ENCODE measurements at regions not wholly inside any gene's neighbourhood (a gene's known extent, or its start where the extent isn't known, plus 50 kb on each side); places are given as distances from the start of the nearest gene placed in this dataset.

DNA sequence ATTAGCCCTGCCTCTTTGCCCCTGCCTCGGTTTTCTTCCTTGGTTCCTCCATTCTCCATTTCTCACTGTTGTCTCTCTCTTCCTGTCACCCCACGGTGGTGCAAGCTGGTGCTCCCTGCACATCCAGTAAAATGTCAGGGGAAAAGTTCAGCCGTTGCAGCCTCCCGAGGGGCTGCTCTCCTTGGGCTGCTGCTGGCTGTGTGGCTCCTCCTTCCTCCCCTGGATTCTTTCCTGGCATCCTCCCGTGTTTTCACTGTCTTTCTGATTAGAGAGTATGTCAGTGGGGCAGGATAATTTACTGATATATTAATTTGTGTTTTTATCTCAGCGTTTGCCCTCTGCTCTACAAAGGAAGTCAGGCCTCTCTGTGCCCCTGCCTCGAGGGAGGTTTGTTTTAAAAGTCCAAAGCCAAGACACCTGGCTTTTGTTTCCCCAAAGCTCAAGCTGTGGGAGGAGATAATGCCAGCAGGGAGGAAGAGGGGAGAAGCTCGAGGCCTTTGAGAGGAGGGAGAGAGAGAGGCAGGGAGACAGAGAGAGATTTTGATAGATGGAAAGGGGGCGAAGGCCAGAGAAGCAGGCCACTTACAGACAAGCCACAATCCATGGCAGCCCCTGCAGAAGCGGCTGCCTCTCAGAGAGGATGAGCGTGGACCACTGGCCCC is 150.3 kb upstream of the NR2F2 start:
- no peak overlapping the region for H2AFZ ChIP-seq (ENCODE audit: low read depth, low read length)
- no peak overlapping the region for H3K4me3 ChIP-seq (ENCODE audit: low read depth in 1 of 2, low read length in 2 of 2)
- no peaks in the 10 kb centered on the region for H3K79me2 ChIP-seq (ENCODE audit: insufficient read depth, low read length)
- H3K9ac ChIP-seq (ENCODE audit: low read depth, low read length), result no peak overlapping the region
- DNase-seq (no peak), ATAC-seq (ENCODE audit: insufficient read depth, low read depth) (no peak)
- peaks cover 5% of the 10 kb centered on the region for H3K27me3 ChIP-seq (ENCODE audit: insufficient read depth, low read length, poor library complexity)
- no peaks in the 10 kb centered on the region for H4K20me1 ChIP-seq (ENCODE audit: insufficient read depth, low read length)
- no peaks in the 10 kb centered on the region for H3K4me1 ChIP-seq (ENCODE audit: insufficient read depth, low read length)
- H3K27ac ChIP-seq (ENCODE audit: low read length), result no peak overlapping the region
- no peaks in the 10 kb centered on the region for H3K36me3 ChIP-seq (ENCODE audit: insufficient read depth, low read length)
- no peak overlapping the region for H3K4me2 ChIP-seq (ENCODE audit: insufficient read depth, low read length)
- TF ChIP-seq CTCF (IDR thresholded peaks at IDR 0.05; ENCODE audit: borderline replicate concordance, extremely low read depth, low read length, poor library complexity, severe bottlenecking) (no peak), EZH2 (IDR thresholded peaks at IDR 0.05; ENCODE audit: borderline replicate concordance, low read depth, low read length, severe bottlenecking) (no peak)
- no peaks in the 10 kb centered on the region for H3K9me3 ChIP-seq (ENCODE audit: insufficient read depth, low read length, severe bottlenecking)

DNA sequence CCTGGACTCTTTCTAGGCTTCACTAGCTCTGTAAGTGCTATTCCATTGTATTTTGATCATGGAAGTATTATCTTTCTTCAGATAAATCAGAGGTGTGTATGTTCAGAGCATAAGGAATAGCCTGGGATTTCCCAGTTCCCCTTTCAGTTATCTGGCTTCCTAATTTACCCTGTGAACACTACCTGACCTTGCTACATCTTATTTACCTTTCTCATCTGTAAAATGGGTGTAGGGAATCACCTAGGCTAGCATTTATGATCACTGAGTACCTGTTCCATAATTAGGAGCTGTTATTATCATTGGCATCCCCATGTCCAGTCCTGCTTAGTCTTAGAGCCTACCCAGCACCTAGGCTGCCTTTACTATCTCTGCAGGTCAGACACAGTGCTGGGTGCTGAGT is 149.3 kb upstream of the NR2F2 start:
- Histone ChIP-seq H3K4me1 (ENCODE audit: insufficient read depth, low read length) (no peaks in the 10 kb centered on the region), H3K9ac (ENCODE audit: low read depth, low read length) (no peak overlapping the region), H4K20me1 (ENCODE audit: insufficient read depth, low read length) (no peaks in the 10 kb centered on the region), H3K9me3 (ENCODE audit: insufficient read depth, low read length, severe bottlenecking) (no peaks in the 10 kb centered on the region), H2AFZ (ENCODE audit: low read depth, low read length) (no peak overlapping the region), H3K36me3 (ENCODE audit: insufficient read depth, low read length) (no peaks in the 10 kb centered on the region), H3K4me3 (ENCODE audit: low read depth in 1 of 2, low read length in 2 of 2) (no peak overlapping the region), H3K4me2 (ENCODE audit: insufficient read depth, low read length) (no peak overlapping the region), H3K79me2 (ENCODE audit: insufficient read depth, low read length) (no peaks in the 10 kb centered on the region), H3K27me3 (ENCODE audit: insufficient read depth, low read length, poor library complexity) (peaks cover 5% of the 10 kb centered on the region), H3K27ac (ENCODE audit: low read length) (no peak overlapping the region)
- no peak for ATAC-seq (ENCODE audit: insufficient read depth, low read depth)
- no peak for DNase-seq
- TF ChIP-seq EZH2 (IDR thresholded peaks at IDR 0.05; ENCODE audit: borderline replicate concordance, low read depth, low read length, severe bottlenecking) (no peak), CTCF (IDR thresholded peaks at IDR 0.05; ENCODE audit: borderline replicate concordance, extremely low read depth, low read length, poor library complexity, severe bottlenecking) (no peak)

DNA sequence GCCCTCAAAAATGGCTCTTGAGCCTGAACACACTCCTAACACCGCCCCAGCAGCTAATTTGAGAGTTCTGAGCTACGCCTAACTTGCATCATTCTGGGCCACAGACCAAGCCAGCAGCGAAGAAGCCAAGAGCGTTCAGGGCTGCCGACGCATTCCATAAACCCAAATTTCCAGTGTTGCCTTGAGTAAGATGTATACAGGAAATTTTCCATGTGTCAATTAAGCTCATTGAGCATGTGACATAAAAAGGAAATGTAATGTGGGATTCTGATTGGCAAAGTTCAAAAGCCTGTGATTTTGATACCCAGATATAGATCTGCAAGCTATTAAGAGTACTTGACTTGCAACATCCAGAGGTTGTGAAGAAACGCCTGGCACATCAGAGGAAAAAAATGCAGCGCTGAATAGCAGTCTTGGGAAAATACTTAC is 148.6 kb upstream of the NR2F2 start:
- Histone ChIP-seq H3K9me3 (ENCODE audit: insufficient read depth, low read length, severe bottlenecking) (no peaks in the 10 kb centered on the region), H3K9ac (ENCODE audit: low read depth, low read length) (no peak overlapping the region), H3K4me3 (ENCODE audit: low read depth in 1 of 2, low read length in 2 of 2) (no peak overlapping the region), H3K36me3 (ENCODE audit: insufficient read depth, low read length) (no peaks in the 10 kb centered on the region), H3K27ac (ENCODE audit: low read length) (no peak overlapping the region), H2AFZ (ENCODE audit: low read depth, low read length) (no peak overlapping the region), H3K4me1 (ENCODE audit: insufficient read depth, low read length) (no peaks in the 10 kb centered on the region), H4K20me1 (ENCODE audit: insufficient read depth, low read length) (no peaks in the 10 kb centered on the region), H3K79me2 (ENCODE audit: insufficient read depth, low read length) (no peaks in the 10 kb centered on the region), H3K4me2 (ENCODE audit: insufficient read depth, low read length) (no peak overlapping the region), H3K27me3 (ENCODE audit: insufficient read depth, low read length, poor library complexity) (peaks cover 5% of the 10 kb centered on the region)
- DNase-seq (no peak), ATAC-seq (ENCODE audit: insufficient read depth, low read depth) (no peak)
- TF ChIP-seq CTCF (IDR thresholded peaks at IDR 0.05; ENCODE audit: borderline replicate concordance, extremely low read depth, low read length, poor library complexity, severe bottlenecking), result no peak
- no peak for TF ChIP-seq EZH2 (IDR thresholded peaks at IDR 0.05; ENCODE audit: borderline replicate concordance, low read depth, low read length, severe bottlenecking)
